ENCODE measurements at regions not wholly inside any gene's neighbourhood (a gene's known extent, or its start where the extent isn't known, plus 50 kb on each side); places are given as distances from the start of the nearest gene placed in this dataset.
"Not testable (repeated sequence)": the region's sequence is repeated elsewhere in the genome, so short reads cannot be mapped to it uniquely, and the experiment has no call there.

DNA sequence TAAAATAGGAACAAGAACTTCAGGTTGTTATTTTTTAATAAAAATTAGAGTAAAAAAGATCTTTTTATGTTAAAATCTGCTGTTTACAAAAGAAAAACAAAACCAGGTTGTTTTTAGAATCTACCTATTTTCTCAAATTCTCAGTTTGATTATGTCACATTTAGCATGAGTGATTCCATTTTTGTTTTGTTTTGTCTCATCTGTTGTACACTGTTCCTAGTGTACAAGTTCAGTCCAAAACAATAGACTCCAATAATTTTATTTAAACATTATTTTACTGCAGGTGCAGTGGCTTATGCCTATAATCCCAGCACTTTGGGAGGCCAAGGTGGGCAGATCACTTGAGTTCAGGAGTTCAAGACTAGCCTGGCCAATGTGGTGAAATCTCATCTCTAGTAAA lies 2142.7 kb downstream of the TP53TG3F start:
- H3K4me3 ChIP-seq (ENCODE audit: low read depth, low read length), result no peak overlapping the region
- TF ChIP-seq ZNF610 (tag by site-specific recombination; IDR thresholded peaks at IDR 0.05; ENCODE audit: borderline replicate concordance) (no peak), ZNF174 (tag by site-specific recombination; IDR thresholded peaks at IDR 0.05) (no peak), ZNF223 (tag by site-specific recombination; IDR thresholded peaks at IDR 0.05) (no peak), MYNN (tag by site-specific recombination; IDR thresholded peaks at IDR 0.05; ENCODE audit: borderline replicate concordance) (no peak), ZNF514 (tag by site-specific recombination; IDR thresholded peaks at IDR 0.05) (no peak), ZFP41 (tag by site-specific recombination; IDR thresholded peaks at IDR 0.05; ENCODE audit: borderline replicate concordance) (no peak), ZNF623 (tag by site-specific recombination; IDR thresholded peaks at IDR 0.05) (no peak), SCRT2 (tag by site-specific recombination; IDR thresholded peaks at IDR 0.05) (no peak)
- no peaks in the 10 kb centered on the region for H3K4me1 ChIP-seq (ENCODE audit: control insufficient read depth, insufficient read depth, low read length)
- POLR2A ChIA-PET, result no interaction called here
- no peaks in the 10 kb centered on the region for H3K36me3 ChIP-seq (ENCODE audit: control insufficient read depth in 2 of 2, insufficient read depth in 1 of 2, low read length in 2 of 2)
- CTCF ChIA-PET, result no interaction called here
- H3K27ac ChIP-seq (ENCODE audit: extremely low read depth, low read depth, low read length), result no peak overlapping the region
- no peaks in the 10 kb centered on the region for H3K9me3 ChIP-seq (ENCODE audit: control insufficient read depth, insufficient read depth, low read depth, low read length)

GRCh38 chr16:35603371-35603770 lies 2144.0 kb downstream of the TP53TG3F start:
- H3K4me3 ChIP-seq (ENCODE audit: low read depth, low read length); H3K36me3 ChIP-seq (ENCODE audit: control insufficient read depth in 2 of 2, insufficient read depth in 1 of 2, low read length in 2 of 2); H3K9me3 ChIP-seq (ENCODE audit: control insufficient read depth, insufficient read depth, low read depth, low read length); POLR2A ChIA-PET; H3K27ac ChIP-seq (ENCODE audit: extremely low read depth, low read depth, low read length); CTCF ChIA-PET; H3K4me1 ChIP-seq (ENCODE audit: control insufficient read depth, insufficient read depth, low read length): not testable (repeated sequence)

GRCh38 chr16:35605921-35606320 lies 2146.5 kb downstream of the TP53TG3F start:
- POLR2A ChIA-PET, result no interaction called here
- Histone ChIP-seq H3K36me3 (ENCODE audit: control insufficient read depth in 2 of 2, insufficient read depth in 1 of 2, low read length in 2 of 2) (no peaks in the 10 kb centered on the region), H3K4me1 (ENCODE audit: control insufficient read depth, insufficient read depth, low read length) (no peaks in the 10 kb centered on the region), H3K9me3 (ENCODE audit: control insufficient read depth, insufficient read depth, low read depth, low read length) (no peaks in the 10 kb centered on the region), H3K27ac (ENCODE audit: extremely low read depth, low read depth, low read length) (no peak overlapping the region), H3K4me3 (ENCODE audit: low read depth, low read length) (no peak overlapping the region)
- CTCF ChIA-PET, result no interaction called here
- no peak for TF ChIP-seq OVOL3 (tag by site-specific recombination; IDR thresholded peaks at IDR 0.05)
- TF ChIP-seq ZNF664 (tag by site-specific recombination; IDR thresholded peaks at IDR 0.05), result no peak
- no peak for TF ChIP-seq ELK4 (IDR thresholded peaks at IDR 0.05; ENCODE audit: borderline replicate concordance, low read depth, low read length)
- no peak for TF ChIP-seq KLF17 (tag by site-specific recombination; IDR thresholded peaks at IDR 0.05)
- TF ChIP-seq ZNF654 (tag by site-specific recombination; IDR thresholded peaks at IDR 0.05; ENCODE audit: low read depth), result no peak
- TF ChIP-seq, protein P1, sequence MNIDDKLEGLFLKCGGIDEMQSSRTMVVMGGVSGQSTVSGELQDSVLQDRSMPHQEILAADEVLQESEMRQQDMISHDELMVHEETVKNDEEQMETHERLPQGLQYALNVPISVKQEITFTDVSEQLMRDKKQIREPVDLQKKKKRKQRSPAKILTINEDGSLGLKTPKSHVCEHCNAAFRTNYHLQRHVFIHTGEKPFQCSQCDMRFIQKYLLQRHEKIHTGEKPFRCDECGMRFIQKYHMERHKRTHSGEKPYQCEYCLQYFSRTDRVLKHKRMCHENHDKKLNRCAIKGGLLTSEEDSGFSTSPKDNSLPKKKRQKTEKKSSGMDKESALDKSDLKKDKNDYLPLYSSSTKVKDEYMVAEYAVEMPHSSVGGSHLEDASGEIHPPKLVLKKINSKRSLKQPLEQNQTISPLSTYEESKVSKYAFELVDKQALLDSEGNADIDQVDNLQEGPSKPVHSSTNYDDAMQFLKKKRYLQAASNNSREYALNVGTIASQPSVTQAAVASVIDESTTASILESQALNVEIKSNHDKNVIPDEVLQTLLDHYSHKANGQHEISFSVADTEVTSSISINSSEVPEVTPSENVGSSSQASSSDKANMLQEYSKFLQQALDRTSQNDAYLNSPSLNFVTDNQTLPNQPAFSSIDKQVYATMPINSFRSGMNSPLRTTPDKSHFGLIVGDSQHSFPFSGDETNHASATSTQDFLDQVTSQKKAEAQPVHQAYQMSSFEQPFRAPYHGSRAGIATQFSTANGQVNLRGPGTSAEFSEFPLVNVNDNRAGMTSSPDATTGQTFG (tag by site-specific recombination; IDR thresholded peaks at IDR 0.05; ENCODE audit: borderline replicate concordance), result no peak
- TF ChIP-seq YY2 (tag by site-specific recombination; IDR thresholded peaks at IDR 0.05), result no peak
- TF ChIP-seq, protein P2, sequence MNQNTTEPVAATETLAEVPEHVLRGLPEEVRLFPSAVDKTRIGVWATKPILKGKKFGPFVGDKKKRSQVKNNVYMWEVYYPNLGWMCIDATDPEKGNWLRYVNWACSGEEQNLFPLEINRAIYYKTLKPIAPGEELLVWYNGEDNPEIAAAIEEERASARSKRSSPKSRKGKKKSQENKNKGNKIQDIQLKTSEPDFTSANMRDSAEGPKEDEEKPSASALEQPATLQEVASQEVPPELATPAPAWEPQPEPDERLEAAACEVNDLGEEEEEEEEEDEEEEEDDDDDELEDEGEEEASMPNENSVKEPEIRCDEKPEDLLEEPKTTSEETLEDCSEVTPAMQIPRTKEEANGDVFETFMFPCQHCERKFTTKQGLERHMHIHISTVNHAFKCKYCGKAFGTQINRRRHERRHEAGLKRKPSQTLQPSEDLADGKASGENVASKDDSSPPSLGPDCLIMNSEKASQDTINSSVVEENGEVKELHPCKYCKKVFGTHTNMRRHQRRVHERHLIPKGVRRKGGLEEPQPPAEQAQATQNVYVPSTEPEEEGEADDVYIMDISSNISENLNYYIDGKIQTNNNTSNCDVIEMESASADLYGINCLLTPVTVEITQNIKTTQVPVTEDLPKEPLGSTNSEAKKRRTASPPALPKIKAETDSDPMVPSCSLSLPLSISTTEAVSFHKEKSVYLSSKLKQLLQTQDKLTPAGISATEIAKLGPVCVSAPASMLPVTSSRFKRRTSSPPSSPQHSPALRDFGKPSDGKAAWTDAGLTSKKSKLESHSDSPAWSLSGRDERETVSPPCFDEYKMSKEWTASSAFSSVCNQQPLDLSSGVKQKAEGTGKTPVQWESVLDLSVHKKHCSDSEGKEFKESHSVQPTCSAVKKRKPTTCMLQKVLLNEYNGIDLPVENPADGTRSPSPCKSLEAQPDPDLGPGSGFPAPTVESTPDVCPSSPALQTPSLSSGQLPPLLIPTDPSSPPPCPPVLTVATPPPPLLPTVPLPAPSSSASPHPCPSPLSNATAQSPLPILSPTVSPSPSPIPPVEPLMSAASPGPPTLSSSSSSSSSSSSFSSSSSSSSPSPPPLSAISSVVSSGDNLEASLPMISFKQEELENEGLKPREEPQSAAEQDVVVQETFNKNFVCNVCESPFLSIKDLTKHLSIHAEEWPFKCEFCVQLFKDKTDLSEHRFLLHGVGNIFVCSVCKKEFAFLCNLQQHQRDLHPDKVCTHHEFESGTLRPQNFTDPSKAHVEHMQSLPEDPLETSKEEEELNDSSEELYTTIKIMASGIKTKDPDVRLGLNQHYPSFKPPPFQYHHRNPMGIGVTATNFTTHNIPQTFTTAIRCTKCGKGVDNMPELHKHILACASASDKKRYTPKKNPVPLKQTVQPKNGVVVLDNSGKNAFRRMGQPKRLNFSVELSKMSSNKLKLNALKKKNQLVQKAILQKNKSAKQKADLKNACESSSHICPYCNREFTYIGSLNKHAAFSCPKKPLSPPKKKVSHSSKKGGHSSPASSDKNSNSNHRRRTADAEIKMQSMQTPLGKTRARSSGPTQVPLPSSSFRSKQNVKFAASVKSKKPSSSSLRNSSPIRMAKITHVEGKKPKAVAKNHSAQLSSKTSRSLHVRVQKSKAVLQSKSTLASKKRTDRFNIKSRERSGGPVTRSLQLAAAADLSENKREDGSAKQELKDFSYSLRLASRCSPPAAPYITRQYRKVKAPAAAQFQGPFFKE (tag by site-specific recombination; IDR thresholded peaks at IDR 0.05; ENCODE audit: borderline replicate concordance), result no peak
- TF ChIP-seq ZNF529 (tag by site-specific recombination; IDR thresholded peaks at IDR 0.05; ENCODE audit: insufficient replicate concordance), result no peak
- no peak for TF ChIP-seq ZNF473 (tag by site-specific recombination; IDR thresholded peaks at IDR 0.05)
- TF ChIP-seq ZNF610 (tag by site-specific recombination; IDR thresholded peaks at IDR 0.05; ENCODE audit: borderline replicate concordance), result no peak
- TF ChIP-seq ZNF629 (tag by site-specific recombination; IDR thresholded peaks at IDR 0.05), result no peak
- no peak for TF ChIP-seq ZNF626 (tag by site-specific recombination; IDR thresholded peaks at IDR 0.05)
- no peak for TF ChIP-seq ZNF561 (tag by site-specific recombination; IDR thresholded peaks at IDR 0.05; ENCODE audit: borderline replicate concordance)
- TF ChIP-seq ZNF558 (tag by site-specific recombination; IDR thresholded peaks at IDR 0.05), result no peak
- no peak for TF ChIP-seq ZBTB8A (tag by site-specific recombination; IDR thresholded peaks at IDR 0.05)
